Lung (tissue), 11 donors: ENCODE measurements at regions not wholly inside any gene's neighbourhood (a gene's known extent, or its start where the extent isn't known, plus 50 kb on each side); places are given as distances from the start of the nearest gene placed in this dataset.

ENCODE experiments used
- ATAC-seq: fragments of 200-7000 bp; cut with Tn5 transposase; one replicate; pipeline ENCODE4 v1.9.1; 2020; ENCODE audit warnings: moderate number of reproducible peaks; ENCODE audit not compliant: insufficient read depth, low FRiP score
- DNase-seq, 3 donors: peaks; one replicate each; pipeline ENCODE4 v3.0.0-alpha.2; 2013 to 2017
- H3K27ac ChIP-seq, 2 donors: one replicate each; pipeline ENCODE4 v1.5.1; 2013; ENCODE audit warnings: mild to moderate bottlenecking in 2 of 2, moderate library complexity in 2 of 2, control low read depth in 1 of 2, inconsistent platforms in 1 of 2, low read depth in 1 of 2, low read length in 1 of 2
- H3K27me3 ChIP-seq, 3 donors: one replicate each; pipeline ENCODE4 v1.5.1; 2013; ENCODE audit warnings: low read length in 2 of 3; ENCODE audit not compliant: control insufficient read depth in 3 of 3, insufficient read depth in 3 of 3
- H3K36me3 ChIP-seq, 4 donors: one replicate each; pipeline ENCODE4 v1.5.1; 2013; ENCODE audit warnings: low read length in 4 of 4, mild to moderate bottlenecking in 1 of 4, moderate library complexity in 1 of 4; ENCODE audit not compliant: control insufficient read depth in 4 of 4, insufficient read depth in 4 of 4
- H3K4me1 ChIP-seq, 5 donors: one replicate each; pipeline ENCODE4 v1.5.1; 2013; ENCODE audit warnings: low read length in 5 of 5, mild to moderate bottlenecking in 2 of 5, moderate library complexity in 1 of 5; ENCODE audit not compliant: control insufficient read depth in 5 of 5, insufficient read depth in 5 of 5
- H3K4me3 ChIP-seq: one replicate; pipeline ENCODE4 v1.5.1; 2013; ENCODE audit warnings: mild to moderate bottlenecking, control low read depth, moderate library complexity
- H3K9ac ChIP-seq, 2 donors: one replicate each; pipeline ENCODE4 v1.5.1; 2013; ENCODE audit warnings: low read length in 2 of 2, control low read depth in 1 of 2; ENCODE audit not compliant: insufficient read depth in 1 of 2
- H3K9me3 ChIP-seq, 4 donors: one replicate each; pipeline ENCODE4 v1.5.1; 2013; ENCODE audit warnings: low read length in 3 of 4, mild to moderate bottlenecking in 1 of 4, moderate library complexity in 1 of 4; ENCODE audit not compliant: control insufficient read depth in 4 of 4, insufficient read depth in 3 of 4
- CTCF ChIP-seq: IDR thresholded peaks from 2 replicates; pipeline ENCODE4 v1.5.1; 2012; ENCODE audit warnings: mild to moderate bottlenecking; ENCODE audit errors: control extremely low read depth, extremely low read depth
- WGBS, 2 donors: extraction: QIAGEN DNeasy Blood & Tissue Kit; methylation state at CpG; one replicate each; pipeline ENCODE4 v1.1.7; 2013; 5-methylcytosine and 5-hydroxymethylcytosine counted together
- donor health status: control.
- donor health status: control.
- donor health status: Bipolar disorder and iron deficiency.
- donor health status: healthy.
- donor health status: DM: yes; HTN: yes; CAD: no.

DNA sequence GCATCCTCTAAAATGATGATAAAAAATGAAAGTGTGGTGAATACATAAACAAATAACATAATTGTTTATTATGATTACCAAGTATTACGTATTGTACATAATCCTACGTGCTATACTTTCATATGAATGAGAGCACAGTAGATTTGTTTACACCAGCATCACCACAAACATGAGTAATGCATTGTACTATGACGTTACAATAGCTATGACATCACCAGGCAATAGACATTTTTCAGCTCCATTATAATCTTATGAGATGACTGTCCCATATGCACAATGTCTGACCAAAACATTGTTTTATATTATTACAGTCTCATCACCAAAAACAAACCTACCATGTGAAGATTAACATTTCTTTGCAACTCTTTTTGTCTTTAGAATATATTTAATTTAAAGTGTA is 225.7 kb upstream of the TENT5A start:
- TF ChIP-seq CTCF = no peak
- peaks cover 0 to 2% (median 0%) of the 10 kb centered on the region in 4 donors for H3K9me3 ChIP-seq
- H3K36me3 ChIP-seq = no peaks in the 10 kb centered on the region
- WGBS, 2 donors = 71 to 76% methylated on average over 3 of the region's 3 CpGs
- DNase-seq = no peak
- no peak overlapping the region for H3K4me3 ChIP-seq
- peaks cover 0 to 3% (median 0%) of the 10 kb centered on the region in 5 donors for H3K4me1 ChIP-seq
- H3K9ac ChIP-seq = no peak overlapping the region
- no peaks in the 10 kb centered on the region for H3K27me3 ChIP-seq
- H3K27ac ChIP-seq = no peak overlapping the region
- no peak for ATAC-seq

- ATAC-seq (no peak), DNase-seq (no peak)
- Histone ChIP-seq H3K9ac (no peak overlapping the region), H3K9me3 (peaks cover 0 to 2% (median 0%) of the 10 kb centered on the region in 4 donors), H3K4me3 (no peak overlapping the region), H3K27ac (no peak overlapping the region), H3K36me3 (no peaks in the 10 kb centered on the region), H3K27me3 (no peaks in the 10 kb centered on the region), H3K4me1 (peaks cover 0 to 3% (median 0%) of the 10 kb centered on the region in 5 donors)
- WGBS, 2 donors = 83 to 85% methylated on average over 2 of the region's 2 CpGs
- no peak for TF ChIP-seq CTCF
Observed at GRCh38 chr6:81977486-81977885, 225.0 kb upstream of the TENT5A start.

- DNase-seq (no peak), ATAC-seq (no peak)
- H3K4me3 ChIP-seq = no peak overlapping the region
- H3K4me1 ChIP-seq = no peaks in the 10 kb centered on the region
- no peak overlapping the region for H3K9ac ChIP-seq
- whole genome bisulfite sequencing, 2 donors = 86 to 89% methylated on average over 16 of the region's 16 CpGs
- TF ChIP-seq CTCF = no peak
- peaks cover 0 to 2% (median 0%) of the 10 kb centered on the region in 4 donors for H3K9me3 ChIP-seq
- no peaks in the 10 kb centered on the region for H3K27me3 ChIP-seq
- no peaks in the 10 kb centered on the region for H3K36me3 ChIP-seq
- no peak overlapping the region for H3K27ac ChIP-seq
Observed at GRCh38 chr6:81969814-81970213, 217.3 kb upstream of the TENT5A start.

DNA sequence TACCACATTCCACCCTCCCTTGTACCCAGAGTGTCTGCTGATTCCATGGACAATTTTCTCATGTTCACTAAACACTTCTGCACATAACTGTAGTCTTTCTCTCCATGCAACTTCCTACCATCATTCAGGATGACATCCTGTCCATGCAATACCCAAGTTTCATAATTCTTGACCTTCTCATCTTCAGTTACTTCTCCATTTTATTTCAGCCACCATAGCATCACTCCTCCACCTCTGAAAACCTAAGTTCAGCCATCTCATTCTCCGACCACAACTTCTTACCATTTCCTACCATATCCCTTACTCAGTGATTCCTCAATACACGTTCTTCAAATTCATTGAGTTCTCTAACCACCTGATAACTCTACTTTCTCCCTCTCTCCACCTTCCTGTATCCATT is 216.5 kb upstream of the TENT5A start:
- WGBS, 2 donors = 36 to 64% methylated on average over 2 of the region's 2 CpGs
- ATAC-seq (no peak), DNase-seq (no peak)
- Histone ChIP-seq H3K4me1 (no peaks in the 10 kb centered on the region), H3K36me3 (no peaks in the 10 kb centered on the region), H3K27ac (no peak overlapping the region), H3K9ac (no peak overlapping the region), H3K9me3 (peaks cover 0 to 2% (median 0%) of the 10 kb centered on the region in 4 donors), H3K27me3 (no peaks in the 10 kb centered on the region), H3K4me3 (no peak overlapping the region)
- no peak for TF ChIP-seq CTCF
